GM13976 (cell line): ENCODE measurements at regions not wholly inside any gene's neighbourhood (a gene's known extent, or its start where the extent isn't known, plus 50 kb on each side); places are given as distances from the start of the nearest gene placed in this dataset.

Experiments used
- DNase-seq: peaks from one replicate; pipeline ENCODE4 v3.0.0; 2012; ENCODE audit warnings: low spot score
- CTCF ChIP-seq: IDR thresholded peaks from 2 replicates; pipeline ENCODE4 v1.5.1; 2012; ENCODE audit warnings: borderline replicate concordance, mild to moderate bottlenecking; ENCODE audit not compliant: insufficient read depth; ENCODE audit errors: extremely low read depth, missing control alignments, control extremely low read depth
- in situ Hi-C: fragments of 300-500 bp; cut with MboI; formaldehyde crosslinking; loops from one replicate; pipeline ENCODE4 v1.12.0; 2022; ENCODE audit warnings: low sequenced_read_pairs, mixed read lengths, inconsistent platforms; ENCODE audit not compliant: unreplicated experiment

- no peak for TF ChIP-seq CTCF
- in situ Hi-C loops, result no loop called here
These were observed 67.6 kb upstream of the CAV2 start for GRCh38 chr7:116431787-116432526.

GRCh38 chr7:116432527-116432916 lies 67.0 kb upstream of the CAV2 start:
- no peak for TF ChIP-seq CTCF
- in situ Hi-C loops, result no loop called here
- DNase-seq, result no peak

More at GRCh38 chr7:116431787-116432526, 67.6 kb upstream of the CAV2 start:
- DNase-seq, result no peak

- TF ChIP-seq CTCF, result no peak
- no peak for DNase-seq
- in situ Hi-C loops, result no loop called here
These were observed 66.3 kb upstream of the CAV2 start for GRCh38 chr7:116433246-116433645.

- TF ChIP-seq CTCF, result no peak
- no peak for DNase-seq
These were observed 64.7 kb upstream of the CAV2 start for GRCh38 chr7:116434820-116435341.

GRCh38 chr7:116436305-116436826 lies 63.2 kb upstream of the CAV2 start:
- TF ChIP-seq CTCF, result no peak
- in situ Hi-C loops, result no loop called here
- no peak for DNase-seq

More at GRCh38 chr7:116434820-116435341, 64.7 kb upstream of the CAV2 start:
- in situ Hi-C loops, result no loop called here

GRCh38 chr7:116438267-116438666 lies 61.3 kb upstream of the CAV2 start:
- DNase-seq, result no peak
- TF ChIP-seq CTCF, result no peak
- in situ Hi-C loops, result no loop called here
